Mucosa of descending colon (tissue), 3 donors: ENCODE measurements at regions not wholly inside any gene's neighbourhood (a gene's known extent, or its start where the extent isn't known, plus 50 kb on each side); places are given as distances from the start of the nearest gene placed in this dataset.
A peak's percentile ranks its signal among the peaks of the same experiment; 100 is the strongest.

ENCODE experiments used
- ATAC-seq: fragments of 200-7000 bp; cut with Tn5 transposase; one replicate; pipeline ENCODE4 v1.9.1; 2020; ENCODE audit warnings: mild to moderate bottlenecking, moderate library complexity
- DNase-seq, 3 donors: peaks; one replicate each; pipeline ENCODE4 v3.0.0-alpha.2; 2020
- H3K36me3 ChIP-seq: fragments of 200-600 bp; one replicate; pipeline ENCODE4 v1.8.0; 2021; ENCODE audit warnings: low read depth, mild to moderate bottlenecking
- H3K4me1 ChIP-seq: fragments of 200-600 bp; one replicate; pipeline ENCODE4 v1.8.0; 2021; ENCODE audit warnings: low read depth, mild to moderate bottlenecking
- H3K4me3 ChIP-seq: fragments of 200-600 bp; one replicate; pipeline ENCODE4 v1.8.0; 2021; ENCODE audit warnings: mild to moderate bottlenecking
- H3K9me3 ChIP-seq: fragments of 200-600 bp; one replicate; pipeline ENCODE4 v1.8.0; 2021; ENCODE audit warnings: mild to moderate bottlenecking
- intact Hi-C, 2 donors: fragments of 100-400 bp; cut with DNase I in 1 of 2; cut with micrococcal nuclease in 1 of 2; formaldehyde crosslinking; loops; one replicate each; pipeline versions ENCODE4 v1.11.0 to v1.11.1; 2022; cut with DNase I, micrococcal nuclease
- TF ChIP-seq, protein P1 (sequence below): fragments of 200-600 bp; IDR thresholded peaks from one replicate; pipeline ENCODE4 v1.8.0; 2022; ENCODE audit warnings: antibody characterized with exemption, mild to moderate bottlenecking
- donor health status: DM: no; HTN: no; CAD: no; lungs with moderate emphysema.
- donor health status: DM: no; HTN: no; CAD: no.
- donor health status: DM: no; HTN: yes; CAD: no.

DNA sequence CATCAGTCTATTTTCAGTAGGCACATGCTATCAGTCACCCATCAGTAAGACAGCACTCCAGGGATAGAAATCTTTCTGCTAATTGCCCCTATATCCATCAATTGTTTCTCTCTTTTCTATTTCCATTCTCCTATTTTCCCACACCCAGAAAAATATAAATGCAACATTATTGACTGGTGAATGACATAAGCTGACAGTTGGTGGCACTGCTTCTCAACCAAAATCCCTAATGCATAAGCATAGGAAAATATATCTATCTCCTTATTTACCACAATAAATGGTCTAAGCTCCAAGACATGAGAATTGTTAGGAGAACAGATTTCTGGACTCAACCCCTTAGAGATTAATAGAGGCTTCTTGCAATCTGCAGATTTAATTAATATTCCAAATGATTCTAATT is 64.0 kb upstream of the REG3A start:
- no peaks in the 10 kb centered on the region for H3K4me1 ChIP-seq
- ATAC-seq: no peak

GRCh38 chr2:79219383-79219988 is 59.9 kb upstream of the REG3A start:
- Histone ChIP-seq H3K4me3 (no peak overlapping the region), H3K4me1 (no peaks in the 10 kb centered on the region), H3K36me3 (no peaks in the 10 kb centered on the region), H3K9me3 (no peaks in the 10 kb centered on the region)
- peak in 1 of 3 donors; percentile 68 for DNase-seq
- TF ChIP-seq, protein P1, sequence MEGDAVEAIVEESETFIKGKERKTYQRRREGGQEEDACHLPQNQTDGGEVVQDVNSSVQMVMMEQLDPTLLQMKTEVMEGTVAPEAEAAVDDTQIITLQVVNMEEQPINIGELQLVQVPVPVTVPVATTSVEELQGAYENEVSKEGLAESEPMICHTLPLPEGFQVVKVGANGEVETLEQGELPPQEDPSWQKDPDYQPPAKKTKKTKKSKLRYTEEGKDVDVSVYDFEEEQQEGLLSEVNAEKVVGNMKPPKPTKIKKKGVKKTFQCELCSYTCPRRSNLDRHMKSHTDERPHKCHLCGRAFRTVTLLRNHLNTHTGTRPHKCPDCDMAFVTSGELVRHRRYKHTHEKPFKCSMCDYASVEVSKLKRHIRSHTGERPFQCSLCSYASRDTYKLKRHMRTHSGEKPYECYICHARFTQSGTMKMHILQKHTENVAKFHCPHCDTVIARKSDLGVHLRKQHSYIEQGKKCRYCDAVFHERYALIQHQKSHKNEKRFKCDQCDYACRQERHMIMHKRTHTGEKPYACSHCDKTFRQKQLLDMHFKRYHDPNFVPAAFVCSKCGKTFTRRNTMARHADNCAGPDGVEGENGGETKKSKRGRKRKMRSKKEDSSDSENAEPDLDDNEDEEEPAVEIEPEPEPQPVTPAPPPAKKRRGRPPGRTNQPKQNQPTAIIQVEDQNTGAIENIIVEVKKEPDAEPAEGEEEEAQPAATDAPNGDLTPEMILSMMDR: peak; percentile 46
- ATAC-seq: peak; percentile 68
- intact Hi-C loops: no loop called here

More for the DNA sequence above, 64.0 kb upstream of the REG3A start:
- no peaks in the 10 kb centered on the region for H3K9me3 ChIP-seq
- DNase-seq: no peak
- TF ChIP-seq, protein P1: no peak
- intact Hi-C loops: no loop called here
- no peaks in the 10 kb centered on the region for H3K36me3 ChIP-seq
- H3K4me3 ChIP-seq: no peak overlapping the region

DNA sequence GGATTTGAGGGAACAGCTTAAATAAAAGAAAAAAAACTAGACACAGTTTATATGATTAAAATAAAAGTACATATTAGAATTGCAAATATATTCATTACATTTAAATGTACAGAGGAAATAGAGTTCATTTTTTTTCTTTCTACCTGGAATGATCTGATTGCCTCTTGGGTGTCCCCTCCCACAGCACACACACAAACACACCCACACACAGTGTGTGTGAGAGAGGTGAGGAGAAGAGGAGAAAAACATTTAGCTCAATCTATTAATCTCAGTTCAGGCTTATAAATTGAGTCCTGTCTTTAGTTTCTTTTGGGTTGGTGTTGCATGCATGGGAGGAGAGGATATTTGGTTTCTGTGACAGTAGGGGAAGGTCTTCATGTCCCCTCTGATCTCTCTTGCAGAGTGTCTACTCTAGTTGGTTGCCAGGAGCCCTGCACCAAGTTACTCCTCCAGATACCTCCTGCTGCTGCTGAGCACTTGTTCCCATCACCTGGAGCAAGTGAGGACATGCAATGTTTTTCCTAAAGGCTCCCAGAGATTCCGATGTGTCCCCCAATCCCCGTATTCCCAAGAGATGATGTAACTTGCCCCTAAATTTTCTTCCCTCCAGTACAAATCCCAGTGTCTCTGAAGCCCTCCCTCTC is 50.8 kb upstream of the REG3A start:
- DNase-seq: no peak
- H3K4me3 ChIP-seq: no peak overlapping the region
- intact Hi-C loops: no loop called here
- TF ChIP-seq, protein P1: no peak
- H3K36me3 ChIP-seq: no peaks in the 10 kb centered on the region
- no peaks in the 10 kb centered on the region for H3K4me1 ChIP-seq
- ATAC-seq: no peak
- H3K9me3 ChIP-seq: no peaks in the 10 kb centered on the region
